SK-N-SH treated with all-trans-retinoic acid at 6 μM for 48 hours (cell line): ENCODE measurements at regions not wholly inside any gene's neighbourhood (a gene's known extent, or its start where the extent isn't known, plus 50 kb on each side); places are given as distances from the start of the nearest gene placed in this dataset.

Experiments used
- ATAC-seq: fragments of 200-7000 bp; cut with Tn5 transposase; 3 replicates; pipeline ENCODE4 v1.9.1; 2020; ENCODE audit warnings: mild to moderate bottlenecking, moderate library complexity
- ARNTL ChIP-seq: fragments of 450-650 bp; formaldehyde crosslinking; IDR thresholded peaks from 2 replicates; pipeline ENCODE4 v1.5.0; 2020; ENCODE audit warnings: low read depth, mild to moderate bottlenecking, moderate library complexity, borderline replicate concordance
- BACH2 ChIP-seq: fragments of 250-450 bp; sonication (Bioruptor Pico); IDR thresholded peaks from 2 replicates; pipeline ENCODE4 v1.9.0; 2021; ENCODE audit warnings: mild to moderate bottlenecking, borderline replicate concordance
- CSDC2 ChIP-seq: fragments of 250-450 bp; sonication (Bioruptor Pico); IDR thresholded peaks from 2 replicates; pipeline ENCODE4 v1.5.0; 2020; ENCODE audit warnings: mild to moderate bottlenecking, moderate library complexity
- ESRRG ChIP-seq: fragments of 250-450 bp; sonication (Bioruptor Pico); IDR thresholded peaks from 2 replicates; pipeline ENCODE4 v1.6.1; 2021; ENCODE audit warnings: mild to moderate bottlenecking
- GLIS3 ChIP-seq: fragments of 250-450 bp; sonication (Bioruptor Pico); IDR thresholded peaks from 2 replicates; pipeline ENCODE4 v1.5.0; 2020; ENCODE audit warnings: mild to moderate bottlenecking, moderate library complexity
- ISL1 ChIP-seq: fragments of 250-450 bp; sonication (Bioruptor Pico); IDR thresholded peaks from 2 replicates; pipeline ENCODE4 v2.1.2; 2022; ENCODE audit warnings: mild to moderate bottlenecking, moderate library complexity
- OSR1 ChIP-seq: fragments of 250-450 bp; sonication (Bioruptor Pico); IDR thresholded peaks from 2 replicates; pipeline ENCODE4 v1.8.0; 2022; ENCODE audit warnings: moderate library complexity, mild to moderate bottlenecking, inconsistent platforms
- PATZ1 ChIP-seq: fragments of 250-450 bp; sonication (Bioruptor Pico); IDR thresholded peaks from 2 replicates; pipeline ENCODE4 v1.8.0; 2020; ENCODE audit warnings: mild to moderate bottlenecking, moderate library complexity, borderline replicate concordance
- PPARA ChIP-seq: fragments of 250-450 bp; sonication (Bioruptor Pico); IDR thresholded peaks from 2 replicates; pipeline ENCODE4 v1.5.0; 2020; ENCODE audit warnings: mild to moderate bottlenecking, borderline replicate concordance
- RARB ChIP-seq: fragments of 250-450 bp; sonication (Bioruptor Pico); IDR thresholded peaks from 2 replicates; pipeline ENCODE4 v1.8.0; 2021; ENCODE audit warnings: mild to moderate bottlenecking, moderate library complexity
- SNAI2 ChIP-seq: fragments of 250-450 bp; sonication (Bioruptor Pico); IDR thresholded peaks from 2 replicates; pipeline ENCODE4 v1.5.0; 2020; ENCODE audit warnings: mild to moderate bottlenecking, moderate library complexity
- TCF4 ChIP-seq: fragments of 250-450 bp; sonication (Bioruptor Pico); IDR thresholded peaks from 2 replicates; pipeline ENCODE4 v1.8.0; 2021; ENCODE audit warnings: mild to moderate bottlenecking, moderate library complexity, borderline replicate concordance
- TOX ChIP-seq: fragments of 250-450 bp; sonication (Bioruptor Pico); IDR thresholded peaks from 2 replicates; pipeline ENCODE4 v1.8.0; 2021; ENCODE audit warnings: mild to moderate bottlenecking, moderate library complexity, borderline replicate concordance
- TSHZ2 ChIP-seq: fragments of 250-450 bp; sonication (Bioruptor Pico); IDR thresholded peaks from 2 replicates; pipeline ENCODE4 v1.5.0; 2020; ENCODE audit warnings: mild to moderate bottlenecking, moderate library complexity
- ZC3H10 ChIP-seq: fragments of 250-450 bp; sonication (Bioruptor Pico); IDR thresholded peaks from 2 replicates; pipeline ENCODE4 v1.5.1; 2021; ENCODE audit warnings: mild to moderate bottlenecking, moderate library complexity
- ZFP3 ChIP-seq: fragments of 250-450 bp; sonication (Bioruptor Pico); IDR thresholded peaks from 2 replicates; pipeline ENCODE4 v1.5.0; 2020; ENCODE audit warnings: mild to moderate bottlenecking, moderate library complexity
- ZFP30 ChIP-seq: fragments of 450-650 bp; formaldehyde crosslinking; IDR thresholded peaks from 2 replicates; pipeline ENCODE4 v1.5.0; 2022; ENCODE audit warnings: mild to moderate bottlenecking, moderate library complexity
- ZNF565 ChIP-seq: fragments of 450-650 bp; formaldehyde crosslinking; conservative IDR thresholded peaks from 2 replicates; pipeline ENCODE4 v1.5.0; 2020; ENCODE audit warnings: low read depth, mild to moderate bottlenecking, moderate library complexity
- ZNF70 ChIP-seq: fragments of 450-650 bp; formaldehyde crosslinking; IDR thresholded peaks from 2 replicates; pipeline ENCODE4 v1.5.0; 2020; ENCODE audit warnings: mild to moderate bottlenecking, moderate library complexity
- ZNF8 ChIP-seq: fragments of 450-650 bp; formaldehyde crosslinking; IDR thresholded peaks from 2 replicates; pipeline ENCODE4 v1.5.0; 2020; ENCODE audit warnings: mild to moderate bottlenecking, moderate library complexity
- TF ChIP-seq, protein P1 (sequence below): fragments of 250-450 bp; sonication (Bioruptor Pico); IDR thresholded peaks from 2 replicates; pipeline ENCODE4 v1.8.0; 2021; ENCODE audit warnings: low read depth, mild to moderate bottlenecking, moderate library complexity, borderline replicate concordance
- TF ChIP-seq, protein P2 (sequence below): fragments of 250-450 bp; sonication (Bioruptor Pico); IDR thresholded peaks from 2 replicates; pipeline ENCODE4 v1.5.1; 2021; ENCODE audit warnings: mild to moderate bottlenecking, moderate library complexity
- TF ChIP-seq, protein P3 (sequence below): fragments of 250-450 bp; sonication (Bioruptor Pico); IDR thresholded peaks from 2 replicates; pipeline ENCODE4 v1.5.1; 2020; ENCODE audit warnings: low read depth, mild to moderate bottlenecking, moderate library complexity

DNA sequence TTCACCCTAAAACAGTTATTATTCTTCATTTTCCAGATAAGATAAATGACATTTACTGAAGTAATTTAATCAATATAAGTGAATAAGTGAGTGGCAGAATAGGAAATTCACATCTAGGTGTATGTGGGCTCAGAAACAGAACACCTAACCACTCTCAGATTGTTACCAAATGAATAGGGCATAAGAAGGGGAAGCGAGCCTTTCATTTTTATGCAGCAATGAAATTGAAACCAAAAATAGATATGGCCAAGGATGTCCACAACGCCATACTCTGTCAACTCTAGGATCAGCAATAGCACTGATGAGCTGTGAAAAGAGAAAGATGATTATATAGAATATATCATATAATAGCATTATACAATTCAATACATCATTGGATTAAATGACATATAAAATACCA is 398.1 kb upstream of the API5 start:
- ATAC-seq, result no peak
- no peak for TF ChIP-seq ZC3H10 (CRISPR knock-in tag)
- no peak for TF ChIP-seq RARB (CRISPR knock-in tag)
- no peak for TF ChIP-seq ISL1
- TF ChIP-seq ZFP3 (CRISPR knock-in tag), result no peak
- no peak for TF ChIP-seq GLIS3 (CRISPR knock-in tag)
- TF ChIP-seq TOX (CRISPR knock-in tag), result no peak
- TF ChIP-seq OSR1, result no peak
- no peak for TF ChIP-seq CSDC2 (CRISPR knock-in tag)
- TF ChIP-seq TCF4 (CRISPR knock-in tag), result no peak
- no peak for TF ChIP-seq ESRRG (CRISPR knock-in tag)
- TF ChIP-seq PPARA (CRISPR knock-in tag), result no peak
- TF ChIP-seq TSHZ2 (CRISPR knock-in tag), result no peak
- TF ChIP-seq ARNTL (CRISPR knock-in tag), result no peak
- no peak for TF ChIP-seq BACH2 (CRISPR knock-in tag)

- no peak for TF ChIP-seq TOX (CRISPR knock-in tag)
- TF ChIP-seq, protein P1, sequence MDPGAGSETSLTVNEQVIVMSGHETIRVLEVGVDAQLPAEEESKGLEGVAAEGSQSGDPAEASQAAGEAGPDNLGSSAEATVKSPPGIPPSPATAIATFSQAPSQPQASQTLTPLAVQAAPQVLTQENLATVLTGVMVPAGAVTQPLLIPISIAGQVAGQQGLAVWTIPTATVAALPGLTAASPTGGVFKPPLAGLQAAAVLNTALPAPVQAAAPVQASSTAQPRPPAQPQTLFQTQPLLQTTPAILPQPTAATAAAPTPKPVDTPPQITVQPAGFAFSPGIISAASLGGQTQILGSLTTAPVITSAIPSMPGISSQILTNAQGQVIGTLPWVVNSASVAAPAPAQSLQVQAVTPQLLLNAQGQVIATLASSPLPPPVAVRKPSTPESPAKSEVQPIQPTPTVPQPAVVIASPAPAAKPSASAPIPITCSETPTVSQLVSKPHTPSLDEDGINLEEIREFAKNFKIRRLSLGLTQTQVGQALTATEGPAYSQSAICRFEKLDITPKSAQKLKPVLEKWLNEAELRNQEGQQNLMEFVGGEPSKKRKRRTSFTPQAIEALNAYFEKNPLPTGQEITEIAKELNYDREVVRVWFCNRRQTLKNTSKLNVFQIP (CRISPR knock-in tag), result no peak
- no peak for TF ChIP-seq BACH2 (CRISPR knock-in tag)
- no peak for TF ChIP-seq TSHZ2 (CRISPR knock-in tag)
- TF ChIP-seq, protein P2, sequence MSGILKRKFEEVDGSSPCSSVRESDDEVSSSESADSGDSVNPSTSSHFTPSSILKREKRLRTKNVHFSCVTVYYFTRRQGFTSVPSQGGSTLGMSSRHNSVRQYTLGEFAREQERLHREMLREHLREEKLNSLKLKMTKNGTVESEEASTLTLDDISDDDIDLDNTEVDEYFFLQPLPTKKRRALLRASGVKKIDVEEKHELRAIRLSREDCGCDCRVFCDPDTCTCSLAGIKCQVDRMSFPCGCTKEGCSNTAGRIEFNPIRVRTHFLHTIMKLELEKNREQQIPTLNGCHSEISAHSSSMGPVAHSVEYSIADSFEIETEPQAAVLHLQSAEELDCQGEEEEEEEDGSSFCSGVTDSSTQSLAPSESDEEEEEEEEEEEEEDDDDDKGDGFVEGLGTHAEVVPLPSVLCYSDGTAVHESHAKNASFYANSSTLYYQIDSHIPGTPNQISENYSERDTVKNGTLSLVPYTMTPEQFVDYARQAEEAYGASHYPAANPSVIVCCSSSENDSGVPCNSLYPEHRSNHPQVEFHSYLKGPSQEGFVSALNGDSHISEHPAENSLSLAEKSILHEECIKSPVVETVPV (CRISPR knock-in tag), result no peak
- TF ChIP-seq ISL1, result no peak
- no peak for TF ChIP-seq ZFP30 (CRISPR knock-in tag)
- TF ChIP-seq SNAI2, result no peak
- TF ChIP-seq, protein P3, sequence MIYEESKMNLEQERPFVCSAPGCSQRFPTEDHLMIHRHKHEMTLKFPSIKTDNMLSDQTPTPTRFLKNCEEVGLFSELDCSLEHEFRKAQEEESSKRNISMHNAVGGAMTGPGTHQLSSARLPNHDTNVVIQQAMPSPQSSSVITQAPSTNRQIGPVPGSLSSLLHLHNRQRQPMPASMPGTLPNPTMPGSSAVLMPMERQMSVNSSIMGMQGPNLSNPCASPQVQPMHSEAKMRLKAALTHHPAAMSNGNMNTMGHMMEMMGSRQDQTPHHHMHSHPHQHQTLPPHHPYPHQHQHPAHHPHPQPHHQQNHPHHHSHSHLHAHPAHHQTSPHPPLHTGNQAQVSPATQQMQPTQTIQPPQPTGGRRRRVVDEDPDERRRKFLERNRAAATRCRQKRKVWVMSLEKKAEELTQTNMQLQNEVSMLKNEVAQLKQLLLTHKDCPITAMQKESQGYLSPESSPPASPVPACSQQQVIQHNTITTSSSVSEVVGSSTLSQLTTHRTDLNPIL (CRISPR knock-in tag), result no peak
- TF ChIP-seq GLIS3 (CRISPR knock-in tag), result no peak
- no peak for TF ChIP-seq ZNF8 (CRISPR knock-in tag)
- no peak for TF ChIP-seq ZNF565 (CRISPR knock-in tag)
- no peak for TF ChIP-seq ZNF70
- TF ChIP-seq ESRRG (CRISPR knock-in tag), result no peak
- no peak for TF ChIP-seq PATZ1 (CRISPR knock-in tag)
- no peak for TF ChIP-seq ZC3H10 (CRISPR knock-in tag)
- TF ChIP-seq, all 23 proteins: peak for 0
- ATAC-seq, result no peak
Observed at GRCh38 chr11:42923651-42924050, 388.1 kb upstream of the API5 start.
